ENCODE measurements at regions not wholly inside any gene's neighbourhood (a gene's known extent, or its start where the extent isn't known, plus 50 kb on each side); places are given as distances from the start of the nearest gene placed in this dataset.

- TF ChIP-seq CTCF (IDR thresholded peaks at IDR 0.05; ENCODE audit: low read depth, low read length) (no peak), EZH2phosphoT487 (IDR thresholded peaks at IDR 0.05; ENCODE audit: low read depth) (no peak)
These were observed 492.4 kb upstream of the STEAP1 start for GRCh38 chr7:89661876-89662275.

Measured in OCI-LY3 (cell line).